HCT116 (cell line): ENCODE measurements at regions not wholly inside any gene's neighbourhood (a gene's known extent, or its start where the extent isn't known, plus 50 kb on each side); places are given as distances from the start of the nearest gene placed in this dataset.

ENCODE experiments used
- ATAC-seq: fragments of 200-7000 bp; cut with Tn5 transposase; 2 replicates; pipeline ENCODE4 v1.9.1; 2020; ENCODE audit warnings: mild to moderate bottlenecking, moderate library complexity
- BruUV-seq: library from RNA; stranded (reverse); fragments of 400-500 nt; replicated peaks from 2 replicates; lab custom pipeline; 2021; lab: Mats Ljungman, UMichigan
- CTCF ChIA-PET: fragments of 300-600 bp; sonication (Branson Sonifier 250); formaldehyde crosslinking; loops from one replicate; lab custom pipeline; 2021; ENCODE audit warnings: antibody characterized with exemption; lab: Charles Lee
- POLR2A ChIA-PET: fragments of 300-600, 350-600 bp; sonication (Branson Sonifier 250); formaldehyde crosslinking; loops from one replicate; lab custom pipeline; 2021; ENCODE audit warnings: antibody characterized with exemption; lab: Charles Lee
- RAD21 ChIA-PET, 2 experiments: fragments of 300-600 bp; sonication (Branson Sonifier 250); formaldehyde crosslinking; loops; one replicate each; lab custom pipeline; 2023; ENCODE audit warnings: low total read pairs in 2 of 2; ENCODE audit not compliant: uncharacterized antibody in 2 of 2, unreplicated experiment in 2 of 2, low non-redundant PET in 1 of 2; lab: Charles Lee
- DNase-seq: peaks from one replicate; pipeline ENCODE4 v3.0.0-alpha.2; 2010; ENCODE audit warnings: low read depth, low spot score
- H2AFZ ChIP-seq: fragments of 200-600 bp; shearing (Covaris generic), sonication (generic); 2 replicates; pipeline ENCODE4 v1.6.1; 2017; ENCODE audit warnings: low read depth, mixed run types, mixed read lengths, antibody characterized with exemption, low read length; ENCODE audit not compliant: poor library complexity, severe bottlenecking
- H3K27ac ChIP-seq: 2 replicates; pipeline ENCODE4 v1.5.1; 2012; ENCODE audit warnings: low read depth, low read length
- H3K27me3 ChIP-seq: fragments of 200-600 bp; sonication (generic); 2 replicates; pipeline ENCODE4 v1.6.1; 2016; ENCODE audit warnings: mixed run types, low read length, mixed read lengths; ENCODE audit not compliant: insufficient read depth
- H3K36me3 ChIP-seq, 2 experiments: fragments of 200-500 bp in 1 of 2; fragments of 200-600 bp in 1 of 2; sonication (Bioruptor generic) in 1 of 2; sonication (generic) in 1 of 2; 2 replicates each; pipeline versions ENCODE4 v1.5.1 to v1.6.1; 2014 to 2016; ENCODE audit warnings: low read length in 2 of 2, inconsistent platforms in 1 of 2, mixed read lengths in 1 of 2, mixed run types in 1 of 2; ENCODE audit not compliant: insufficient read depth in 2 of 2, control insufficient read depth in 1 of 2
- H3K4me1 ChIP-seq, 2 experiments: fragments of 200-600 bp in 1 of 2; sonication (generic) in 1 of 2; 2 replicates each; pipeline versions ENCODE4 v1.5.1 to v1.6.1; 2012 to 2017; ENCODE audit warnings: low read length in 2 of 2, inconsistent platforms in 1 of 2, mild to moderate bottlenecking in 1 of 2, mixed read lengths in 1 of 2, mixed run types in 1 of 2, moderate library complexity in 1 of 2; ENCODE audit not compliant: insufficient read depth in 2 of 2, control insufficient read depth in 1 of 2
- H3K4me2 ChIP-seq: fragments of 200-600 bp; sonication (generic); 2 replicates; pipeline ENCODE4 v1.6.1; 2017; ENCODE audit warnings: mixed run types, low read length, mixed read lengths
- H3K4me3 ChIP-seq, 2 experiments: fragments of 200-600 bp in 1 of 2; sonication (generic) in 1 of 2; replicated peaks in 1 of 2; 2 replicates each; pipeline ENCODE4 v1.5.1; 2011 to 2016; ENCODE audit warnings: low read length in 2 of 2, control low read depth in 1 of 2, low read depth in 1 of 2, mild to moderate bottlenecking in 1 of 2, mixed read lengths in 1 of 2, mixed run types in 1 of 2
- H3K79me2 ChIP-seq: fragments of 200-600 bp; sonication (generic); 2 replicates; pipeline ENCODE4 v1.6.1; 2017; ENCODE audit warnings: mild to moderate bottlenecking, mixed run types, low read length, moderate library complexity, mixed read lengths; ENCODE audit not compliant: insufficient read depth
- H3K9ac ChIP-seq: fragments of 200-600 bp; sonication (generic); 2 replicates; pipeline ENCODE4 v1.6.1; 2016; ENCODE audit warnings: low read length, mixed read lengths
- H3K9me2 ChIP-seq: fragments of 200-600 bp; sonication (generic), shearing (Covaris generic); 2 replicates; pipeline ENCODE4 v1.6.1; 2017; ENCODE audit warnings: mixed run types, mild to moderate bottlenecking, moderate library complexity; ENCODE audit not compliant: insufficient read depth
- H3K9me3 ChIP-seq, 2 experiments: fragments of 200-500 bp in 1 of 2; fragments of 200-600 bp in 1 of 2; sonication (Bioruptor generic) in 1 of 2; sonication (generic) in 1 of 2; 2 replicates each; pipeline ENCODE4 v1.6.1; 2014 to 2017; ENCODE audit warnings: low read length in 2 of 2, mixed read lengths in 2 of 2, inconsistent platforms in 1 of 2, low read depth in 1 of 2, mild to moderate bottlenecking in 1 of 2, mixed run types in 1 of 2, moderate library complexity in 1 of 2; ENCODE audit not compliant: control insufficient read depth in 1 of 2, insufficient read depth in 1 of 2
- H4K20me1 ChIP-seq: fragments of 200-600 bp; sonication (generic), shearing (Covaris generic); 2 replicates; pipeline ENCODE4 v1.6.1; 2017; ENCODE audit warnings: mixed run types, mild to moderate bottlenecking, moderate library complexity; ENCODE audit not compliant: insufficient read depth
- CEBPB ChIP-seq: IDR thresholded peaks from 2 replicates; pipeline ENCODE4 v1.6.1; 2012; ENCODE audit warnings: low read depth
- FOSL1 ChIP-seq: IDR thresholded peaks from 2 replicates; pipeline ENCODE4 v1.6.1; 2012; ENCODE audit warnings: low read depth
- JUND ChIP-seq: IDR thresholded peaks from 2 replicates; pipeline ENCODE4 v1.6.1; 2012
- SP1 ChIP-seq: IDR thresholded peaks from 2 replicates; pipeline ENCODE4 v1.6.1; 2012; ENCODE audit warnings: low read depth
- TCF7L2 ChIP-seq: IDR thresholded peaks from 2 replicates; pipeline ENCODE4 v1.7.0; 2011; ENCODE audit warnings: borderline replicate concordance, inconsistent platforms; ENCODE audit not compliant: insufficient read depth, insufficient read length; ENCODE audit errors: extremely low read depth
- intact Hi-C: fragments of 100-400 bp; cut with micrococcal nuclease; formaldehyde crosslinking; loops from 2 replicates; pipeline ENCODE4 v1.10.0; 2022
- TF ChIP-seq, protein P1 (sequence below): IDR thresholded peaks from 2 replicates; pipeline ENCODE4 v1.6.1; 2012; ENCODE audit warnings: low read depth
- TF ChIP-seq, protein P2 (sequence below): IDR thresholded peaks from 2 replicates; pipeline ENCODE4 v1.6.1; 2012

DNA sequence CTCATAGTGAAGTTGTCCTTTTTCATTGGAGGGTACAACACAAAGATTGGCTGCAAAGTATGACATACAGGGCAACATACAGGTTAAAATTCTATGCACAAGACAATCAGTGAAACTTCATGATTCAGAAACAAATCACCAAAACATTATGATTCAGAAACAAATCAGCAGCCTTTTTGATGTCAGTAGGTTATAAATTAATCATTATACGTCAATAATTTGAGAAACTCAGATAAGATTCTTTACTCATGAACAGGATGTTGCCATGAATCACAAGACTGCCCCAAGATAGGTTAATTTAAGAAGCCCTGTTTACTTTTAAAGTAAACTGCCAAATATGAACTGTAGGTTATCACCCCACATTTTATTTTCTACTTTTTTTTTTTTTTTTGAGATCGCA lies 62.2 kb upstream of the IL33 start:
- no peaks in the 10 kb centered on the region for H4K20me1 ChIP-seq
- no peaks in the 10 kb centered on the region for H3K9me2 ChIP-seq
- H3K36me3 ChIP-seq, result no peaks in the 10 kb centered on the region
- ATAC-seq, result no peak
- H3K79me2 ChIP-seq, result no peaks in the 10 kb centered on the region
- RAD21 ChIA-PET, result no interaction called here
- no peak overlapping the region for H3K9ac ChIP-seq
- peaks cover 0 to 8% of the 10 kb centered on the region in 2 experiments; a peak in 1 of 4 replicates for H3K4me1 ChIP-seq
- no peak for DNase-seq
- no TSS peak for BruUV-seq
- no peaks in the 10 kb centered on the region for H3K9me3 ChIP-seq
- H3K27ac ChIP-seq, result no peak overlapping the region
- intact Hi-C loops, result no loop called here
- no peak overlapping the region for H2AFZ ChIP-seq
- no peak for TF ChIP-seq TCF7L2
- TF ChIP-seq, protein P1, sequence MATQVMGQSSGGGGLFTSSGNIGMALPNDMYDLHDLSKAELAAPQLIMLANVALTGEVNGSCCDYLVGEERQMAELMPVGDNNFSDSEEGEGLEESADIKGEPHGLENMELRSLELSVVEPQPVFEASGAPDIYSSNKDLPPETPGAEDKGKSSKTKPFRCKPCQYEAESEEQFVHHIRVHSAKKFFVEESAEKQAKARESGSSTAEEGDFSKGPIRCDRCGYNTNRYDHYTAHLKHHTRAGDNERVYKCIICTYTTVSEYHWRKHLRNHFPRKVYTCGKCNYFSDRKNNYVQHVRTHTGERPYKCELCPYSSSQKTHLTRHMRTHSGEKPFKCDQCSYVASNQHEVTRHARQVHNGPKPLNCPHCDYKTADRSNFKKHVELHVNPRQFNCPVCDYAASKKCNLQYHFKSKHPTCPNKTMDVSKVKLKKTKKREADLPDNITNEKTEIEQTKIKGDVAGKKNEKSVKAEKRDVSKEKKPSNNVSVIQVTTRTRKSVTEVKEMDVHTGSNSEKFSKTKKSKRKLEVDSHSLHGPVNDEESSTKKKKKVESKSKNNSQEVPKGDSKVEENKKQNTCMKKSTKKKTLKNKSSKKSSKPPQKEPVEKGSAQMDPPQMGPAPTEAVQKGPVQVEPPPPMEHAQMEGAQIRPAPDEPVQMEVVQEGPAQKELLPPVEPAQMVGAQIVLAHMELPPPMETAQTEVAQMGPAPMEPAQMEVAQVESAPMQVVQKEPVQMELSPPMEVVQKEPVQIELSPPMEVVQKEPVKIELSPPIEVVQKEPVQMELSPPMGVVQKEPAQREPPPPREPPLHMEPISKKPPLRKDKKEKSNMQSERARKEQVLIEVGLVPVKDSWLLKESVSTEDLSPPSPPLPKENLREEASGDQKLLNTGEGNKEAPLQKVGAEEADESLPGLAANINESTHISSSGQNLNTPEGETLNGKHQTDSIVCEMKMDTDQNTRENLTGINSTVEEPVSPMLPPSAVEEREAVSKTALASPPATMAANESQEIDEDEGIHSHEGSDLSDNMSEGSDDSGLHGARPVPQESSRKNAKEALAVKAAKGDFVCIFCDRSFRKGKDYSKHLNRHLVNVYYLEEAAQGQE, result no peak
- TF ChIP-seq CEBPB, result no peak
- TF ChIP-seq FOSL1, result peak; percentile 61; the same call in 1 of the 2 replicates
- TF ChIP-seq JUND, result peak; percentile 26; the same call in 1 of the 2 replicates
- peak; percentile 37; the same call in 1 of the 2 replicates for TF ChIP-seq SP1
- H3K4me2 ChIP-seq, result peak overlapping the region; percentile 35; the same call in 1 of the 2 replicates
- CTCF ChIA-PET, result no interaction called here
- POLR2A ChIA-PET, result no interaction called here
- no peak overlapping the region for H3K4me3 ChIP-seq
- H3K27me3 ChIP-seq, result no peaks in the 10 kb centered on the region

DNA sequence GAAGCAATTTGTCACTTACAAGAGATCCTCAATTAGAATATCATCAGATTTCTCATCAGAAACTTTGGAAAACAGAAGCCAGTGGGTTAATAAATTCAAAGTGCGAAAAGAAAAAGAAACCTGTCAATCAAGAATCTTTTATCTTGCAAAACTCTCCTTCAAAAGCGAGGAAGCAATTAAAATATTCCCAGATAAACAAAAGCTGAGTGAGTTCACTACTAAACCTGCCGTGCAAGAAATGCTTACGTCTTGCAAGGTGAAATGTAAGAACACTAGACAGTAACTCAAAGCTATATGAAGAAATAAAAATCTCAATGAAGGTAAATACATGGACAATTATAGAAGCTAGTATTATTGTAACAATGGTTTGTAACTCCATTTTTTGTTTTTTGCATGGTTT lies 62.8 kb upstream of the IL33 start:
- no peaks in the 10 kb centered on the region for H3K79me2 ChIP-seq
- no peak overlapping the region for H3K9ac ChIP-seq
- CTCF ChIA-PET, result no interaction called here
- H3K9me3 ChIP-seq, result no peaks in the 10 kb centered on the region
- no peak overlapping the region for H3K4me3 ChIP-seq
- ATAC-seq, result no peak
- no peaks in the 10 kb centered on the region for H3K27me3 ChIP-seq
- no peak overlapping the region for H2AFZ ChIP-seq
- RAD21 ChIA-PET, result no interaction called here
- no peak overlapping the region for H3K27ac ChIP-seq
- H3K36me3 ChIP-seq, result no peaks in the 10 kb centered on the region
- H3K4me1 ChIP-seq, result peaks cover 0 to 8% of the 10 kb centered on the region in 2 experiments; a peak in 1 of 4 replicates
- no peaks in the 10 kb centered on the region for H4K20me1 ChIP-seq
- H3K9me2 ChIP-seq, result no peaks in the 10 kb centered on the region
- intact Hi-C loops, result no loop called here
- no peak for DNase-seq
- BruUV-seq, result no TSS peak
- H3K4me2 ChIP-seq, result no peak overlapping the region
- TF ChIP-seq TCF7L2 (no peak), CEBPB (no peak)
- TF ChIP-seq, protein P2, sequence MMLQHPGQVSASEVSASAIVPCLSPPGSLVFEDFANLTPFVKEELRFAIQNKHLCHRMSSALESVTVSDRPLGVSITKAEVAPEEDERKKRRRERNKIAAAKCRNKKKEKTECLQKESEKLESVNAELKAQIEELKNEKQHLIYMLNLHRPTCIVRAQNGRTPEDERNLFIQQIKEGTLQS, result no peak
- TF ChIP-seq, protein P1, result no peak
- POLR2A ChIA-PET, result no interaction called here
